ENCODE measurements at regions not wholly inside any gene's neighbourhood (a gene's known extent, or its start where the extent isn't known, plus 50 kb on each side); places are given as distances from the start of the nearest gene placed in this dataset.

- intact Hi-C loops (cut with micrococcal nuclease; ENCODE audit: unreplicated experiment), result no loop called here
- ChIA-PET CTCF (no interaction called here), POLR2A (ENCODE audit: low non-redundant PET) (no interaction called here)
- Histone ChIP-seq H3K4me1 (ENCODE audit: insufficient read depth, low read length, poor library complexity, severe bottlenecking) (no peaks in the 10 kb centered on the region), H3K9me3 (ENCODE audit: low read depth, low read length, poor library complexity, severe bottlenecking) (no peaks in the 10 kb centered on the region), H3K36me3 (ENCODE audit: insufficient read depth, low read length, poor library complexity, severe bottlenecking) (no peaks in the 10 kb centered on the region), H3K27me3 (replicated peaks; ENCODE audit: insufficient read depth, low read depth, low read length, poor library complexity) (no peaks in the 10 kb centered on the region), H3K4me3 (ENCODE audit: low read depth, low read length, poor library complexity, severe bottlenecking) (no peak overlapping the region), H3K27ac (ENCODE audit: low read depth, low read length, poor library complexity, severe bottlenecking) (no peak overlapping the region)
- no peak for TF ChIP-seq CTCF (conservative IDR thresholded peaks at IDR 0.05; ENCODE audit: low read depth, low read length)
- TF ChIP-seq EZH2 (IDR thresholded peaks at IDR 0.05; ENCODE audit: borderline replicate concordance, low read depth, low read length, poor library complexity, severe bottlenecking), result no peak
- BruUV-seq (replicated peaks), result no TSS peak
- DNase-seq (ENCODE audit: low spot score), result no peak
These were observed 319.9 kb downstream of the EN1 start for GRCh38 chr2:118527571-118527970.

- Histone ChIP-seq H3K4me3 (ENCODE audit: low read depth, low read length, poor library complexity, severe bottlenecking) (no peak overlapping the region), H3K36me3 (ENCODE audit: insufficient read depth, low read length, poor library complexity, severe bottlenecking) (no peaks in the 10 kb centered on the region), H3K27ac (ENCODE audit: low read depth, low read length, poor library complexity, severe bottlenecking) (no peak overlapping the region), H3K4me1 (ENCODE audit: insufficient read depth, low read length, poor library complexity, severe bottlenecking) (no peaks in the 10 kb centered on the region), H3K9me3 (ENCODE audit: low read depth, low read length, poor library complexity, severe bottlenecking) (peaks cover 7% of the 10 kb centered on the region), H3K27me3 (replicated peaks; ENCODE audit: insufficient read depth, low read depth, low read length, poor library complexity) (no peaks in the 10 kb centered on the region)
- no peak for TF ChIP-seq EZH2 (IDR thresholded peaks at IDR 0.05; ENCODE audit: borderline replicate concordance, low read depth, low read length, poor library complexity, severe bottlenecking)
- no peak for TF ChIP-seq CTCF (conservative IDR thresholded peaks at IDR 0.05; ENCODE audit: low read depth, low read length)
- CTCF ChIA-PET, result no interaction called here
- intact Hi-C loops (cut with micrococcal nuclease; ENCODE audit: unreplicated experiment), result no loop called here
- BruUV-seq (replicated peaks), result no TSS peak
- POLR2A ChIA-PET (ENCODE audit: low non-redundant PET), result no interaction called here
- no peak for DNase-seq (ENCODE audit: low spot score)
These were observed 322.1 kb downstream of the EN1 start for GRCh38 chr2:118525346-118525745.

GRCh38 chr2:118524911-118525310, 322.5 kb downstream of the EN1 start:
- Histone ChIP-seq H3K4me1 (ENCODE audit: insufficient read depth, low read length, poor library complexity, severe bottlenecking) (no peaks in the 10 kb centered on the region), H3K4me3 (ENCODE audit: low read depth, low read length, poor library complexity, severe bottlenecking) (no peak overlapping the region), H3K9me3 (ENCODE audit: low read depth, low read length, poor library complexity, severe bottlenecking) (peaks cover 7% of the 10 kb centered on the region), H3K27ac (ENCODE audit: low read depth, low read length, poor library complexity, severe bottlenecking) (no peak overlapping the region), H3K27me3 (replicated peaks; ENCODE audit: insufficient read depth, low read depth, low read length, poor library complexity) (no peaks in the 10 kb centered on the region), H3K36me3 (ENCODE audit: insufficient read depth, low read length, poor library complexity, severe bottlenecking) (no peaks in the 10 kb centered on the region)
- ChIA-PET POLR2A (ENCODE audit: low non-redundant PET) (no interaction called here), CTCF (no interaction called here)
- no TSS peak for BruUV-seq (replicated peaks)
- no peak for DNase-seq (ENCODE audit: low spot score)
- intact Hi-C loops (cut with micrococcal nuclease; ENCODE audit: unreplicated experiment), result no loop called here
- TF ChIP-seq EZH2 (IDR thresholded peaks at IDR 0.05; ENCODE audit: borderline replicate concordance, low read depth, low read length, poor library complexity, severe bottlenecking), result no peak
- TF ChIP-seq CTCF (conservative IDR thresholded peaks at IDR 0.05; ENCODE audit: low read depth, low read length), result no peak

All from A673 (cell line).